Mammary epithelial cell (primary cell): ENCODE measurements at regions not wholly inside any gene's neighbourhood (a gene's known extent, or its start where the extent isn't known, plus 50 kb on each side); places are given as distances from the start of the nearest gene placed in this dataset.

Experiments
- CTCF ChIP-seq, 2 donors: IDR thresholded peaks in 1 of 2; conservative IDR thresholded peaks in 1 of 2; 2 replicates each; pipeline ENCODE4 v1.5.1; 2011 to 2012; ENCODE audit warnings: inconsistent platforms in 2 of 2, low read length in 2 of 2, mild to moderate bottlenecking in 2 of 2, control low read depth in 1 of 2, low read depth in 1 of 2; ENCODE audit not compliant: insufficient read depth in 1 of 2; ENCODE audit errors: extremely low read depth in 1 of 2
- EZH2 ChIP-seq: IDR thresholded peaks from 2 replicates; pipeline ENCODE4 v1.6.1; 2012; ENCODE audit warnings: low read length, inconsistent platforms, borderline replicate concordance

- no peak for TF ChIP-seq CTCF (conservative IDR thresholded peaks at IDR 0.05 in 1 of 2, IDR thresholded peaks at IDR 0.05 in 1 of 2; ENCODE audit: extremely low read depth in 1 of 2, insufficient read depth in 1 of 2, low read depth in 1 of 2, low read length in 2 of 2)
- TF ChIP-seq EZH2, result no peak
Measured at GRCh38 chr5:152329207-152329606, 75.9 kb downstream of the NMUR2 start.
